ENCODE measurements at regions not wholly inside any gene's neighbourhood (a gene's known extent, or its start where the extent isn't known, plus 50 kb on each side); places are given as distances from the start of the nearest gene placed in this dataset.

GRCh38 chr3:124498891-124499290 lies 231.4 kb upstream of the UMPS start:
- Histone ChIP-seq H3K36me3 (no peaks in the 10 kb centered on the region), H3K9me3 (no peaks in the 10 kb centered on the region), H3K4me3 (no peak overlapping the region), H3K27me3 (peaks cover 48% of the 10 kb centered on the region)
- DNase-seq: no peak

- peak; percentile 89 for DNase-seq
- H3K9me3 ChIP-seq: no peaks in the 10 kb centered on the region
- H3K4me3 ChIP-seq: no peak overlapping the region
- no peaks in the 10 kb centered on the region for H3K36me3 ChIP-seq
- peaks cover 29% of the 10 kb centered on the region for H3K27me3 ChIP-seq
Observed at GRCh38 chr3:124504332-124505059, 225.8 kb upstream of the UMPS start.

- no peaks in the 10 kb centered on the region for H3K9me3 ChIP-seq
- H3K27me3 ChIP-seq: no peaks in the 10 kb centered on the region; the same call in 1 of the 2 replicates
- H3K36me3 ChIP-seq: no peaks in the 10 kb centered on the region
- DNase-seq: no peak
- no peak overlapping the region for H3K4me3 ChIP-seq
Observed at GRCh38 chr3:124509884-124510283, 220.4 kb upstream of the UMPS start.

- Histone ChIP-seq H3K4me3 (no peak overlapping the region), H3K36me3 (no peaks in the 10 kb centered on the region), H3K27me3 (no peaks in the 10 kb centered on the region; the same call in 1 of the 2 replicates), H3K9me3 (no peaks in the 10 kb centered on the region)
- no peak for DNase-seq
Observed at GRCh38 chr3:124510290-124510689, 220.0 kb upstream of the UMPS start.

- DNase-seq: no peak
- no peaks in the 10 kb centered on the region for H3K9me3 ChIP-seq
Observed at GRCh38 chr3:124512881-124513609, 217.2 kb upstream of the UMPS start.

GRCh38 chr3:124513610-124513997 lies 216.6 kb upstream of the UMPS start:
- Histone ChIP-seq H3K27me3 (no peaks in the 10 kb centered on the region), H3K36me3 (no peaks in the 10 kb centered on the region), H3K4me3 (no peak overlapping the region), H3K9me3 (no peaks in the 10 kb centered on the region)
- no peak for DNase-seq

More at GRCh38 chr3:124512881-124513609, 217.2 kb upstream of the UMPS start:
- H3K4me3 ChIP-seq: no peak overlapping the region
- H3K36me3 ChIP-seq: no peaks in the 10 kb centered on the region
- H3K27me3 ChIP-seq: no peaks in the 10 kb centered on the region

GRCh38 chr3:124514683-124515082 lies 215.6 kb upstream of the UMPS start:
- peak; percentile 58 for DNase-seq
- Histone ChIP-seq H3K9me3 (no peaks in the 10 kb centered on the region), H3K4me3 (no peak overlapping the region), H3K36me3 (no peaks in the 10 kb centered on the region), H3K27me3 (no peaks in the 10 kb centered on the region)

- no peak overlapping the region for H3K4me3 ChIP-seq
- H3K36me3 ChIP-seq: no peaks in the 10 kb centered on the region
- no peak for DNase-seq
- H3K9me3 ChIP-seq: no peaks in the 10 kb centered on the region
- no peaks in the 10 kb centered on the region for H3K27me3 ChIP-seq
Observed at GRCh38 chr3:124516333-124516732, 213.9 kb upstream of the UMPS start.

- Histone ChIP-seq H3K9me3 (no peaks in the 10 kb centered on the region), H3K36me3 (no peaks in the 10 kb centered on the region), H3K27me3 (no peaks in the 10 kb centered on the region), H3K4me3 (no peak overlapping the region)
- DNase-seq: no peak
Observed at GRCh38 chr3:124517306-124517705, 212.9 kb upstream of the UMPS start.

GRCh38 chr3:124518350-124518749 lies 211.9 kb upstream of the UMPS start:
- Histone ChIP-seq H3K9me3 (no peaks in the 10 kb centered on the region), H3K4me3 (no peak overlapping the region), H3K27me3 (no peaks in the 10 kb centered on the region), H3K36me3 (no peaks in the 10 kb centered on the region)
- no peak for DNase-seq

- no peak overlapping the region for H3K4me3 ChIP-seq
- no peak for DNase-seq
- no peaks in the 10 kb centered on the region for H3K27me3 ChIP-seq
- H3K9me3 ChIP-seq: no peaks in the 10 kb centered on the region
- no peaks in the 10 kb centered on the region for H3K36me3 ChIP-seq
Observed at GRCh38 chr3:124519591-124520194, 210.6 kb upstream of the UMPS start.

GRCh38 chr3:124520970-124521369 lies 209.3 kb upstream of the UMPS start:
- H3K36me3 ChIP-seq: no peaks in the 10 kb centered on the region
- DNase-seq: peak; percentile 37
- no peak overlapping the region for H3K4me3 ChIP-seq
- no peaks in the 10 kb centered on the region for H3K9me3 ChIP-seq
- H3K27me3 ChIP-seq: no peaks in the 10 kb centered on the region

GRCh38 chr3:124522082-124522625 lies 208.1 kb upstream of the UMPS start:
- Histone ChIP-seq H3K4me3 (no peak overlapping the region), H3K9me3 (no peaks in the 10 kb centered on the region), H3K36me3 (no peaks in the 10 kb centered on the region), H3K27me3 (no peaks in the 10 kb centered on the region)
- DNase-seq: no peak

- Histone ChIP-seq H3K9me3 (no peaks in the 10 kb centered on the region), H3K4me3 (no peak overlapping the region), H3K36me3 (no peaks in the 10 kb centered on the region), H3K27me3 (no peaks in the 10 kb centered on the region)
- DNase-seq: no peak
Observed at GRCh38 chr3:124526601-124527000, 203.7 kb upstream of the UMPS start.

- no peak overlapping the region for H3K4me3 ChIP-seq
- no peaks in the 10 kb centered on the region for H3K36me3 ChIP-seq
- peak; percentile 60 for DNase-seq
- peaks cover 6% of the 10 kb centered on the region; the same call in 1 of the 2 replicates for H3K27me3 ChIP-seq
- no peaks in the 10 kb centered on the region for H3K9me3 ChIP-seq
Observed at GRCh38 chr3:124529826-124530571, 200.3 kb upstream of the UMPS start.

GRCh38 chr3:124530916-124531315 lies 199.3 kb upstream of the UMPS start:
- no peak for DNase-seq

GRCh38 chr3:124532071-124532470 lies 198.2 kb upstream of the UMPS start:
- H3K36me3 ChIP-seq: no peaks in the 10 kb centered on the region
- H3K9me3 ChIP-seq: no peaks in the 10 kb centered on the region
- DNase-seq: no peak
- H3K27me3 ChIP-seq: peaks cover 23% of the 10 kb centered on the region
- H3K4me3 ChIP-seq: no peak overlapping the region

More at GRCh38 chr3:124530916-124531315, 199.3 kb upstream of the UMPS start:
- Histone ChIP-seq H3K9me3 (no peaks in the 10 kb centered on the region), H3K27me3 (peaks cover 13% of the 10 kb centered on the region), H3K4me3 (no peak overlapping the region), H3K36me3 (no peaks in the 10 kb centered on the region)
